Astrocyte of the cerebellum (primary cell): ENCODE measurements at regions not wholly inside any gene's neighbourhood (a gene's known extent, or its start where the extent isn't known, plus 50 kb on each side); places are given as distances from the start of the nearest gene placed in this dataset.
"Not testable (repeated sequence)": the region's sequence is repeated elsewhere in the genome, so short reads cannot be mapped to it uniquely, and the experiment has no call there.

Source experiments
- DNase-seq: peaks from one replicate; pipeline ENCODE4 v3.0.0-alpha.2; 2011; ENCODE audit warnings: low read depth
- H3K4me3 ChIP-seq: 2 replicates; pipeline ENCODE4 v1.5.1; 2011; ENCODE audit warnings: mild to moderate bottlenecking, low read depth, low read length, moderate library complexity
- CTCF ChIP-seq: IDR thresholded peaks from 2 replicates; pipeline ENCODE4 v1.5.1; 2012; ENCODE audit warnings: low read length, low read depth, moderate library complexity, mild to moderate bottlenecking; ENCODE audit errors: missing control alignments
- in situ Hi-C: cut with HindIII; loops from 2 replicates; pipeline ENCODE4 v1.10.0; 2017; ENCODE audit warnings: low sequenced_read_pairs

GRCh38 chr2:7552825-7553570, 635.8 kb downstream of the RNF144A start:
- no peak overlapping the region for H3K4me3 ChIP-seq
- in situ Hi-C loops = no loop called here
- no peak for TF ChIP-seq CTCF
- DNase-seq = no peak

GRCh38 chr2:7555260-7555659, 638.0 kb downstream of the RNF144A start:
- DNase-seq = no peak
- H3K4me3 ChIP-seq = no peak overlapping the region
- in situ Hi-C loops = no loop called here
- no peak for TF ChIP-seq CTCF

GRCh38 chr2:7557376-7557775, 640.2 kb downstream of the RNF144A start:
- no peak for TF ChIP-seq CTCF
- in situ Hi-C loops = no loop called here
- no peak overlapping the region for H3K4me3 ChIP-seq
- DNase-seq = no peak

- DNase-seq = no peak
- in situ Hi-C loops = no loop called here
- no peak overlapping the region for H3K4me3 ChIP-seq
- no peak for TF ChIP-seq CTCF
Measured at GRCh38 chr2:7559791-7560190, 642.6 kb downstream of the RNF144A start.

- no peak for DNase-seq
Measured at GRCh38 chr2:7566382-7566881, 649.2 kb downstream of the RNF144A start.

GRCh38 chr2:7567116-7567515, 649.9 kb downstream of the RNF144A start:
- in situ Hi-C loops, H3K4me3 ChIP-seq, DNase-seq: not testable (repeated sequence)

More at GRCh38 chr2:7566382-7566881, 649.2 kb downstream of the RNF144A start:
- no peak overlapping the region for H3K4me3 ChIP-seq
- no peak for TF ChIP-seq CTCF
- in situ Hi-C loops = no loop called here

- in situ Hi-C loops = no loop called here
- TF ChIP-seq CTCF = no peak
- H3K4me3 ChIP-seq = no peak overlapping the region
- no peak for DNase-seq
Measured at GRCh38 chr2:7567646-7568045, 650.4 kb downstream of the RNF144A start.
